Neuronal stem cell (in vitro differentiated cells): ENCODE measurements at regions not wholly inside any gene's neighbourhood (a gene's known extent, or its start where the extent isn't known, plus 50 kb on each side); places are given as distances from the start of the nearest gene placed in this dataset.

Experiments
- DNase-seq: peaks from one replicate; pipeline ENCODE4 v3.0.0-alpha.2; 2013; ENCODE audit warnings: low spot score
- H2AFZ ChIP-seq: one replicate; pipeline ENCODE4 v1.6.1; 2013; ENCODE audit warnings: mild to moderate bottlenecking, low read length, inconsistent platforms
- H2AK5ac ChIP-seq: 2 replicates; pipeline ENCODE4 v1.6.1; 2013; ENCODE audit warnings: low read depth, mild to moderate bottlenecking, inconsistent platforms, low read length, moderate library complexity, mixed read lengths
- H2BK120ac ChIP-seq: 2 replicates; pipeline ENCODE4 v1.6.1; 2013; ENCODE audit warnings: low read depth, mild to moderate bottlenecking, inconsistent platforms, low read length, moderate library complexity, mixed read lengths
- H2BK12ac ChIP-seq: one replicate; pipeline ENCODE4 v1.6.1; 2013; ENCODE audit warnings: low read length, inconsistent platforms
- H2BK15ac ChIP-seq: 2 replicates; pipeline ENCODE4 v1.6.1; 2013; ENCODE audit warnings: mild to moderate bottlenecking, low read length, inconsistent platforms, mixed read lengths
- H2BK5ac ChIP-seq: one replicate; pipeline ENCODE4 v1.6.1; 2013; ENCODE audit warnings: inconsistent platforms, mild to moderate bottlenecking, low read length, moderate library complexity
- H3K14ac ChIP-seq: one replicate; pipeline ENCODE4 v1.6.1; 2013; ENCODE audit warnings: low read length, inconsistent platforms
- H3K18ac ChIP-seq: 2 replicates; pipeline ENCODE4 v1.6.1; 2013; ENCODE audit warnings: low read length, inconsistent platforms
- H3K23ac ChIP-seq: 2 replicates; pipeline ENCODE4 v1.6.1; 2013; ENCODE audit warnings: low read depth, mild to moderate bottlenecking, mixed read lengths, low read length, inconsistent platforms; ENCODE audit not compliant: poor library complexity
- H3K27ac ChIP-seq: replicated peaks from 3 replicates; pipeline ENCODE4 v1.5.1; 2013; ENCODE audit warnings: low read length, inconsistent platforms
- H3K27me3 ChIP-seq, 3 experiments: 2 replicates each; pipeline ENCODE4 v1.6.1; 2013; ENCODE audit warnings: low read length in 3 of 3, mild to moderate bottlenecking in 2 of 3, inconsistent platforms in 1 of 3, low read depth in 1 of 3, mixed read lengths in 1 of 3, moderate library complexity in 1 of 3; ENCODE audit not compliant: control insufficient read depth in 3 of 3, insufficient read depth in 3 of 3
- H3K36me3 ChIP-seq, 2 donors: replicated peaks in 1 of 2; 2 replicates each; pipeline ENCODE4 v1.6.1; 2013; ENCODE audit warnings: low read length in 2 of 2; ENCODE audit not compliant: control insufficient read depth in 2 of 2, insufficient read depth in 2 of 2
- H3K4ac ChIP-seq: 2 replicates; pipeline ENCODE4 v1.6.1; 2013; ENCODE audit warnings: inconsistent platforms, mild to moderate bottlenecking, low read length, moderate library complexity
- H3K4me1 ChIP-seq, 2 donors: 1 replicate in 1 of 2; 2 replicates in 1 of 2; pipeline ENCODE4 v1.6.1; 2013; ENCODE audit warnings: low read length in 2 of 2, low read depth in 1 of 2; ENCODE audit not compliant: control insufficient read depth in 2 of 2, insufficient read depth in 1 of 2
- H3K4me2 ChIP-seq: one replicate; pipeline ENCODE4 v1.6.1; 2013; ENCODE audit warnings: mild to moderate bottlenecking, low read length, inconsistent platforms; ENCODE audit not compliant: insufficient read depth, poor library complexity, severe bottlenecking
- H3K4me3 ChIP-seq, 2 donors: 2 replicates each; pipeline ENCODE4 v1.5.1; 2013; ENCODE audit warnings: low read length in 2 of 2, mild to moderate bottlenecking in 2 of 2, inconsistent platforms in 1 of 2, moderate library complexity in 1 of 2
- H3K79me1 ChIP-seq: one replicate; pipeline ENCODE4 v1.6.1; 2013; ENCODE audit warnings: low read depth, mild to moderate bottlenecking, inconsistent platforms, low read length, moderate library complexity
- H3K9ac ChIP-seq: one replicate; pipeline ENCODE4 v1.6.1; 2013; ENCODE audit warnings: mild to moderate bottlenecking, low read depth, low read length, inconsistent platforms; ENCODE audit not compliant: poor library complexity
- H3K9me3 ChIP-seq, 2 donors: replicated peaks in 1 of 2; 2 replicates each; pipeline versions ENCODE3 to v1.6.1; 2013; ENCODE audit warnings: low read length in 2 of 2, mild to moderate bottlenecking in 2 of 2, inconsistent platforms in 1 of 2, low read depth in 1 of 2, mixed read lengths in 1 of 2, moderate library complexity in 1 of 2; ENCODE audit not compliant: control insufficient read depth in 2 of 2, insufficient read depth in 1 of 2
- H4K8ac ChIP-seq: one replicate; pipeline ENCODE4 v1.6.1; 2013; ENCODE audit warnings: low read depth, mild to moderate bottlenecking, inconsistent platforms, low read length, moderate library complexity
- H4K91ac ChIP-seq: one replicate; pipeline ENCODE4 v1.6.1; 2013; ENCODE audit warnings: low read length, low read depth, mild to moderate bottlenecking, inconsistent platforms; ENCODE audit not compliant: poor library complexity
- WGBS, 2 donors: extraction: QIAGEN DNeasy Blood & Tissue Kit; methylation state at CpG; one replicate each; pipeline ENCODE4 v1.1.7; 2013; ENCODE audit warnings: missing lambda C conversion rate in 2 of 2, mixed read lengths in 1 of 2; ENCODE audit not compliant: insufficient read length in 2 of 2, insufficient replicate concordance in 1 of 2; ENCODE audit errors: extremely low coverage in 2 of 2; 5-methylcytosine and 5-hydroxymethylcytosine counted together

DNA sequence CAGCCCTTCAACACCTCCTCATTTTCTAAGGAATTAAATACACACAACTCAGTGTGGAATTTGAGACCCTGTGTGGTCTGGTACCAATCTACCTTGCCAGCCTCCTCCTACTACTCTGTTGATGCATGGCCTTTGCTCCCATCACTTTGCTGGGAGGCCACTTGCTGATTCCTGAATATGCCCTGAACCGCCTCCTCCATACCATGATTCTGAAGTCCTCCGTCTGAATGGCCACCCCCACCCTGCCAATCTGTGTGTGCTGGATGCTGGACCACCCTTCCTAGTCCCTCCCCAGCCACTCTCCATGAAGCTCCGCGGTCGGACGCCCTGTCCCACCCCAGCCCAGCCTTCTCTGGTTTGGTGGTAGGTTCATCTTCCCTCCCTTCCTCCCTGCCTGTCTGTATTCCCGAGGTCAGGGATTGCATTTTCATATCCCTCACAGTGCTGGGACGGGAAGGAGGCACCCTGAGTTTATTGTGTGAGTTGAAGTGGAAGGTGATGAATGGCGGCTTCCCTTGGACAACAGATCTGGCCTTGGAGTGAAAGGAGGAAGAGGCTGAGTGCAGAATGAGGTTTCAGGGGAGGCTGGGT, 138.3 kb downstream of the CDC5L start:
- Histone ChIP-seq H3K18ac (no peak overlapping the region), H3K9me3 (peaks cover 5 to 7% of the 10 kb centered on the region in 2 donors), H2BK12ac (no peak overlapping the region), H3K36me3 (no peaks in the 10 kb centered on the region), H3K27ac (no peak overlapping the region), H3K4me1 (no peaks in the 10 kb centered on the region), H3K9ac (no peak overlapping the region), H4K91ac (no peak overlapping the region), H2BK5ac (no peak overlapping the region), H3K23ac (no peak overlapping the region), H2AK5ac (no peak overlapping the region), H3K79me1 (no peaks in the 10 kb centered on the region), H3K4me3 (no peak overlapping the region), H2BK120ac (no peak overlapping the region), H4K8ac (no peak overlapping the region), H2BK15ac (no peak overlapping the region), H3K14ac (no peak overlapping the region), H3K4ac (no peak overlapping the region), H3K4me2 (no peak overlapping the region), H2AFZ (no peak overlapping the region), H3K27me3 (no peaks in the 10 kb centered on the region)
- no CpG with 5 or more reads among the region's 9 CpGs for WGBS, 2 donors
- no peak for DNase-seq

DNA sequence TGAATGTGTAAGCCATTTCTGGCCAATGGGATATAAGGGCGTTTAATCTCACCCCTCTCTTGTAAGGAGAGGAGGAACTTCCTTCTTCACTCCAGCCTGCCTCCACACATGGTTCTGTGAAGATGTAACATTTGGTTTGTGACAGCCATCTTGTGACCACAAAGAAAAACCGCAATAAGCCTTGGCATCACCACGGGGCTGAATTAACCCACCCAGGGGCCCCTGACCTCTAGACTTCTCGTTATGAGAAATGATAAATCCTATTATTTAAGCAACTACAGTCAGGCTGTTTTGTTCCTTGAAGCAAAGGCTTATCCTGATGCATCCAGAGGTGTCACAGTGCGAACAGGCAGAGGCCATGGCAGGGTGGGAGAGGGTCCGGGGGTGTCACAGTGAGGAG, 139.7 kb downstream of the CDC5L start:
- Histone ChIP-seq H3K4me2 (no peak overlapping the region), H2BK120ac (peak overlapping the region; percentile 43), H3K27me3 (no peaks in the 10 kb centered on the region), H2BK5ac (no peak overlapping the region), H3K4ac (no peak overlapping the region), H3K23ac (no peak overlapping the region), H3K4me3 (no peak overlapping the region), H3K18ac (no peak overlapping the region), H3K9me3 (peaks cover 3 to 5% of the 10 kb centered on the region in 2 donors), H3K79me1 (no peaks in the 10 kb centered on the region), H3K27ac (no peak overlapping the region), H3K4me1 (peaks cover 0 to 2% of the 10 kb centered on the region in 2 donors), H4K8ac (no peak overlapping the region), H2AK5ac (no peak overlapping the region), H4K91ac (no peak overlapping the region), H3K14ac (no peak overlapping the region), H2BK12ac (no peak overlapping the region), H2AFZ (no peak overlapping the region), H3K36me3 (no peaks in the 10 kb centered on the region), H2BK15ac (no peak overlapping the region), H3K9ac (no peak overlapping the region)
- no peak for DNase-seq
- WGBS, 2 donors: no CpG with 5 or more reads among the region's 6 CpGs

GRCh38 chr6:44527583-44528369, 140.3 kb downstream of the CDC5L start:
- Histone ChIP-seq H3K4me3 (no peak overlapping the region), H2BK120ac (peak overlapping the region; percentile 43), H2BK5ac (no peak overlapping the region), H3K4ac (no peak overlapping the region), H2BK12ac (no peak overlapping the region), H3K18ac (no peak overlapping the region), H2BK15ac (no peak overlapping the region), H3K27ac (no peak overlapping the region), H4K8ac (no peak overlapping the region), H3K27me3 (no peaks in the 10 kb centered on the region), H2AK5ac (no peak overlapping the region), H3K23ac (no peak overlapping the region), H2AFZ (no peak overlapping the region), H3K9me3 (peaks cover 0 to 5% of the 10 kb centered on the region in 2 donors), H4K91ac (no peak overlapping the region), H3K36me3 (no peaks in the 10 kb centered on the region), H3K14ac (no peak overlapping the region), H3K9ac (no peak overlapping the region), H3K79me1 (no peaks in the 10 kb centered on the region), H3K4me2 (no peak overlapping the region), H3K4me1 (peaks cover 0 to 2% of the 10 kb centered on the region in 2 donors)
- no CpG with 5 or more reads among the region's 14 CpGs for WGBS, 2 donors
- no peak for DNase-seq

GRCh38 chr6:44528370-44528644, 140.8 kb downstream of the CDC5L start:
- peaks cover 0 to 2% of the 10 kb centered on the region in 2 donors for H3K4me1 ChIP-seq

More at GRCh38 chr6:44528370-44528644, 140.8 kb downstream of the CDC5L start:
- Histone ChIP-seq H3K4me2 (no peak overlapping the region), H3K27me3 (peaks cover 0 to 5% (median 0%) of the 10 kb centered on the region in 3 experiments), H3K23ac (no peak overlapping the region), H3K9ac (no peak overlapping the region), H2AFZ (no peak overlapping the region), H3K14ac (no peak overlapping the region), H2BK5ac (no peak overlapping the region), H2AK5ac (no peak overlapping the region), H2BK12ac (no peak overlapping the region), H3K36me3 (no peaks in the 10 kb centered on the region), H4K91ac (no peak overlapping the region), H2BK15ac (no peak overlapping the region), H3K79me1 (no peaks in the 10 kb centered on the region), H3K4ac (no peak overlapping the region), H3K18ac (no peak overlapping the region), H4K8ac (no peak overlapping the region), H3K4me3 (no peak overlapping the region), H3K27ac (no peak overlapping the region), H2BK120ac (no peak overlapping the region), H3K9me3 (peaks cover 0 to 5% of the 10 kb centered on the region in 2 donors)
- no peak for DNase-seq
- no CpG with 5 or more reads among the region's 5 CpGs for WGBS, 2 donors
